GM13977 (cell line): ENCODE measurements at regions not wholly inside any gene's neighbourhood (a gene's known extent, or its start where the extent isn't known, plus 50 kb on each side); places are given as distances from the start of the nearest gene placed in this dataset.

Source experiments
- DNase-seq: peaks from one replicate; pipeline ENCODE4 v3.0.0; 2012; ENCODE audit warnings: low spot score
- in situ Hi-C: fragments of 300-500 bp; cut with MboI; formaldehyde crosslinking; loops from one replicate; pipeline ENCODE4 v1.12.0; 2022; ENCODE audit warnings: low sequenced_read_pairs, low pct_unique_long_range_greater_than_20kb, mixed read lengths, inconsistent platforms; ENCODE audit not compliant: unreplicated experiment
- TF ChIP-seq, protein P1 (sequence below): IDR thresholded peaks from 2 replicates; pipeline ENCODE4 v1.5.1; 2012; ENCODE audit warnings: mild to moderate bottlenecking, control low read depth; ENCODE audit not compliant: insufficient read depth; ENCODE audit errors: extremely low read depth, missing control alignments

DNA sequence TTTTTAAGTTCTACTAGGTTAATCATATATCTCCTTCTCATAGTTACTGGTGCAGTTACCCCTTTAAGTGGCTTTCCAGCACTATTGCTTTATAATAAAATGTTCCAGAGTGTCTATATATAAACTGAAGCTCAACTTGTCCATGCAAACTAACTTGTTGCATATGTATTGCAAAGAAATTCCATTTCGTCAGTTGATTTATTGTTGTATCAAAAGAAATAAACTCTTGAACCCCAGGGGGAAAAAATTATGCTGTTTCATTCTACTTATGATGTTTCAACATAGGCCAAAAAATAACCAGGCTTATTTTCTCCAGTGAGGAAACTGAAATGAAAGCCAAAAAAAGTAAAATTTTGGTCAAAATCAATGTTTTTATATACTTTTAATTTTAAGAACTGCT, 491.9 kb downstream of the NR4A2 start:
- DNase-seq, result no peak
- in situ Hi-C loops, result no loop called here
- TF ChIP-seq, protein P1, sequence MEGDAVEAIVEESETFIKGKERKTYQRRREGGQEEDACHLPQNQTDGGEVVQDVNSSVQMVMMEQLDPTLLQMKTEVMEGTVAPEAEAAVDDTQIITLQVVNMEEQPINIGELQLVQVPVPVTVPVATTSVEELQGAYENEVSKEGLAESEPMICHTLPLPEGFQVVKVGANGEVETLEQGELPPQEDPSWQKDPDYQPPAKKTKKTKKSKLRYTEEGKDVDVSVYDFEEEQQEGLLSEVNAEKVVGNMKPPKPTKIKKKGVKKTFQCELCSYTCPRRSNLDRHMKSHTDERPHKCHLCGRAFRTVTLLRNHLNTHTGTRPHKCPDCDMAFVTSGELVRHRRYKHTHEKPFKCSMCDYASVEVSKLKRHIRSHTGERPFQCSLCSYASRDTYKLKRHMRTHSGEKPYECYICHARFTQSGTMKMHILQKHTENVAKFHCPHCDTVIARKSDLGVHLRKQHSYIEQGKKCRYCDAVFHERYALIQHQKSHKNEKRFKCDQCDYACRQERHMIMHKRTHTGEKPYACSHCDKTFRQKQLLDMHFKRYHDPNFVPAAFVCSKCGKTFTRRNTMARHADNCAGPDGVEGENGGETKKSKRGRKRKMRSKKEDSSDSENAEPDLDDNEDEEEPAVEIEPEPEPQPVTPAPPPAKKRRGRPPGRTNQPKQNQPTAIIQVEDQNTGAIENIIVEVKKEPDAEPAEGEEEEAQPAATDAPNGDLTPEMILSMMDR, result no peak

DNA sequence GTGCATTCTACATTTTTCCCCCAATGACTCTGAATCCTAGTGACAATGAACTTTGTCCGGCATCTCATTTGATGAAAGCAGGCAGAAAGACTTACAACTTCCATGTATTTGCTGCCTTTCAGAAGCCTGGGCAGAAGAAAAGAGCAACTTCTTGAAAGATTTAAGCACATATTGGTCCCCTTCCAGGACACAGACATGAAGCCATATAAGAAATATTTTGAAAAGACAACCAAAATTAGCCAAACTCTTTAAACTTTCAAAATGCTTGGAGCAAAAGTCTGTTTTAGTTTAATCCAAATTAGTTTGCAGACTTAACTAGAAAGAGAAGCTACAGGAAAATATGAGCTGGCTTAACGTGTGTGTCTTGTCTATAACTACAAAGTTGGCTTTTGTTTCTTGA, 492.5 kb downstream of the NR4A2 start:
- DNase-seq, result no peak
- TF ChIP-seq, protein P1, result no peak
- in situ Hi-C loops, result no loop called here

- DNase-seq, result no peak
- in situ Hi-C loops, result no loop called here
- TF ChIP-seq, protein P1, result no peak
Observed at GRCh38 chr2:155839436-155839835, 493.1 kb downstream of the NR4A2 start.

DNA sequence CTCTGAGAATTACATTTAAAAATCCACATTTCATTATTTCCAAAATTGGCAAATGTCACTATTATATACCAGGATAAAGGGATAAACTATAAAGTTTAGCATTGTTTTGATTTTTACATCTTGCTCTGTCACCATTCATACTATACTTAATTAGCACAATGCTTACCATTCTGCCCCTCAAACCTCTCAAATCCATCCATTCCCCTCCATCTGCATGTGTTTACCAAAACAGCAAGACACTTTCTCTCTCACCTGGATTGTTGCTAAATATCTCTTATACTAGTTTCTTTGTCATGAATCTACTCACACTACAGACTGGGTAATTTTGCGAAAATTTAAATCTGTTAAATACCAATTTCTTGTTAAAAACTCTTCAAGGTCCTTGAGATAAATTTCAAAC, 496.1 kb downstream of the NR4A2 start:
- in situ Hi-C loops, result no loop called here
- no peak for DNase-seq
- TF ChIP-seq, protein P1, result no peak

GRCh38 chr2:155830817-155831579, 501.5 kb downstream of the NR4A2 start:
- DNase-seq, result no peak
- TF ChIP-seq, protein P1, result no peak
- in situ Hi-C loops, result no loop called here

GRCh38 chr2:155830351-155830750, 502.2 kb downstream of the NR4A2 start:
- in situ Hi-C loops, result no loop called here
- no peak for DNase-seq
- TF ChIP-seq, protein P1, result no peak

DNA sequence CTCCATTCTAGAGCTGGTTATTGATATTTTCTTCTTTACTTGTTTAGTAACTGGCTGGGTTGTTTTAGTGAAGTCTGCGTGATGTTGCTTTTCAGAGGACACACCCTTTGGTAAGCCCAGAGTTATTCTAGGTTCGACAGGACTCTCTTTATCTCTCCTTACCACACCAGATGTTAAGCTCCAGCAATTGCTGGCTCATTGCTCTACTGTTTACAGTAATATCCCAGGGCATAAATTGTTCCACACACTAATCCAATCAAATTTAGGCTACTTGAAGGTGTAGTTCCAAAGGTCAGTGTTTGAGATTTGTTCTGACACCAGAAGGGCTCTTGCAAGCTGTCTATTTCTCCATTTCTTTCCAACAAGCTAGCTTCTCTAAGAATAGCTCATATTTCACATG, 506.6 kb downstream of the NR4A2 start:
- TF ChIP-seq, protein P1, result no peak
- DNase-seq, result no peak
- in situ Hi-C loops, result no loop called here
